GM18873 (cell line): ENCODE measurements at regions not wholly inside any gene's neighbourhood (a gene's known extent, or its start where the extent isn't known, plus 50 kb on each side); places are given as distances from the start of the nearest gene placed in this dataset.
A peak's percentile ranks its signal among the peaks of the same experiment; 100 is the strongest.
"Not testable (repeated sequence)": the region's sequence is repeated elsewhere in the genome, so short reads cannot be mapped to it uniquely, and the experiment has no call there.

Experiments used
- ATAC-seq: cut with Tn5 transposase; IDR thresholded peaks from one replicate; pipeline ENCODE4 v1.9.1; 2021; ENCODE audit warnings: mild to moderate bottlenecking, moderate library complexity, moderate number of reproducible peaks; ENCODE audit not compliant: unreplicated experiment, low FRiP score

DNA sequence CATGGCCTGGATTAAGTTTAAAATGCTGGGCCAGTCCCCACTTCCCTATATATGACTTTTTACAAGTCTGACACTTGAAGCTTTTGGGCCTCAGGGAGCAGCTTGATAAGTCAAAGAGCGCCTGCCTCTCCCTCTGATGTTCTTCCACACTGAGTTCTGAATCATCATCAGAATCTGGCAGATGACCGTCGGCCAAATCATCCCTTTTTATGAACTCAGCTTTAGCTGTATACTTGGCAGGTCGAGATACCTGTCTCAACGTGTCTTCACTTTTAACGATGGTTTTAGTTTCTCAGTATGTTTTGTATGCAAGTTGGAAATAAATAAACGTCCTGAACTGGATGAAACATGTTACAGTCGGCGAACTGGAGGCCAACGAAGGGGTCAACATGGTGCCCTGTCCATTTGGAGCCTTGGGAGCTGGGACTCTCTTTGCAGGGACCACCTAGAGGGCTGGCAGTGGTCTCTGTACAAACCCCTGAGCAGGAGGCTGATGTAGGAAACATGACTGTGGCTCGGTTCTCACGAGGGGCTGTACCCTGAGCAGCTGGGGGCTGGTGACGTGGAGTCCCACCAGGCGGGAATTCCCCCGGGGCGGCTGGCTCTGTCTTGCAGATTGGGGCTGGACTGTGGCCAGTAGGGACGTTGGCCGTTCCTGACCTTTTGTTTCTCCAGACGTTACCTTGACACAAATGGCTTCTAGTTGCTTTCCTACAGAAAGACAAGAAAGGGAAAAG is 192.2 kb upstream of the PRKX start:
- not testable (repeated sequence) for ATAC-seq

GRCh38 chrX:3902222-3902621 is 188.8 kb upstream of the PRKX start:
- not testable (repeated sequence) for ATAC-seq

DNA sequence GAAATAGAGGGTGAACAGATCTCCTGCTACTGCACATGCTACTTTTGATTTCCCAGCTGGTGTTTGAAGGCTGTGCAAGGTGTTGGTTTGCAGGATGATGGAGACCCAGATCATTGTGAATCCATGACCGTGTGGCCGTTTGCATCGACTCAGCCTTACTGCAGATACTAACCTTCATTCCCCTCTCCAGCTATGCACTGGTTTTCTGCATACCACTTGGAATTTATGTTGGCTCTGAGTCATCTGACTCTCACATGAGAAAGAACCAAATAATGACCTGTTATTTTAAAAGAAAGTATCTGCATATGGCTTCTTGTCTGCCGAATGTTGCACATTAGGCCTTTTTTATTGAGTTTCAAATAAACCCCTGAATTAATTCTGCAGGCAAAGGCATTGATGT is 183.3 kb upstream of the PRKX start:
- not testable (repeated sequence) for ATAC-seq

DNA sequence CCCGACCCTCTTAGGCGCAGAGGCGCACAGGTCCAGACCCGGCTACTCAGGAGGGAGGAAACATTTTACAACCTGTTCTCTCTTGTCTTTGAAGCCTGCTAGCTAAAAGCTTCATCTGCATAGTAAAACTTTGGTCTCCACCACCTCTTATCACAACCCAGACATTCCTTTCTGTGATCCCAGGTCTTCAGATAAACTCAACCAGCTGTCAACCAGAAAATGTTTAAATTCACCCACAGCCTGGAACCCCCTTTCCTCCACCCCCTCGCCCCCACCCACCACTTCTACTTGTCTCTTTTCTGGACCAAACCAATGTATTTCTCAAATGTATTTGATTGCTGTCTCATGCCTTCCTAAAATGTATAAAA is 169.1 kb upstream of the PRKX start:
- not testable (repeated sequence) for ATAC-seq

DNA sequence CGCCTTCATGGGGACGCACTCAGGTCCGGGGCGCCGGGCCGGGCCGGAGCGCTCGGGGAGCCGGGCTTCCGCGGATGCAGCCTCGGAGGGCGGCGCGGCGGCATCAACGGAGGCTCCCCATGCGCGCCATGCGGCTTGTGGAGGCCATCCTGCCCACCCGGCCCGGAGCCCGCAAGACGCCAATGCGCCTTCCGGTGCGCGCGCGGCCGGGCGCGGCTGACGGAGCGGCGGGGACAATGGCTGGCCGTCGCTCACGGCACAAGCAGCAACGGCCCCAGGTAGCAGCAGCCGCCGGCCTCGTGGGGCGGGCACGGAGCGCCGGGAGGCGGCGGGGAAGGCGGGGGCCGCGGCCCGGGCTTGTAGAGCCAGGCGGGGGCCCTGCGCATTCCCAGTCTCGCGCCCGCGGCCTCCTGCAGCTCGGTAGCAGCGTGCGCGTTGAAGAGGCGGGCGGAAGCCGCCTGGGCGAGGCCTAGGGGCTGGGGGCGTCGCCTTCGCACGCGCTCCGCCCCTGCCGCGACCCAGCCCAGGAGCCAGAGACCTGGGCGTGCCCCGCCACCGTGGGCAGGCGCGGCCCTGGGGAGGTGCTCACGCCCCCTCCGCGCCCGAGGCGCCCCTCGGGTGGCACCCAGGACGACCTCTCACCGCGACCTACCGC is 168.6 kb upstream of the PRKX start:
- peak; percentile 92 for ATAC-seq

GRCh38 chrX:3881255-3881895 is 167.9 kb upstream of the PRKX start:
- ATAC-seq = not testable (repeated sequence)

DNA sequence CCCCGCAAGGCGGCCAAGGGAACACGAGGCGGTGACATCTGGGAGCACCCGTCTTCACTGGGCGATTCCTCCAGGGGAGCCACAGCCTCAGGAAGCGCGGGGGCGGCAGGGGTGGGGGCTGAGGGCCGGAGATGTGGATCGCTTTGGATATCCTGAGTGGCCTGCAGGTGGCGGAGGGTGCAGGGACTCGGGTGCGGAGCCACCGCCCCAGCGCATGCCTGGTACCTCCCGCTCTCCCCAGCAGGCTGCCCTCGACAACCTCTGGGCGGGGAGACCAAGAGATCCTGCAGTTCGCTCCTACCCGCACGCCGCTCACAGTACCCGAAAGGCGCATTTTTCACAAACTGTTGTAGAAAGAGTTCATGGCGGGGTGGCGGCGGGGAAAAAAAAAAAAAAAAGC is 162.9 kb upstream of the PRKX start:
- ATAC-seq = not testable (repeated sequence)

GRCh38 chrX:3875638-3876037 is 162.2 kb upstream of the PRKX start:
- not testable (repeated sequence) for ATAC-seq

- ATAC-seq = not testable (repeated sequence)
These were observed 158.9 kb upstream of the PRKX start for GRCh38 chrX:3872226-3872879.

DNA sequence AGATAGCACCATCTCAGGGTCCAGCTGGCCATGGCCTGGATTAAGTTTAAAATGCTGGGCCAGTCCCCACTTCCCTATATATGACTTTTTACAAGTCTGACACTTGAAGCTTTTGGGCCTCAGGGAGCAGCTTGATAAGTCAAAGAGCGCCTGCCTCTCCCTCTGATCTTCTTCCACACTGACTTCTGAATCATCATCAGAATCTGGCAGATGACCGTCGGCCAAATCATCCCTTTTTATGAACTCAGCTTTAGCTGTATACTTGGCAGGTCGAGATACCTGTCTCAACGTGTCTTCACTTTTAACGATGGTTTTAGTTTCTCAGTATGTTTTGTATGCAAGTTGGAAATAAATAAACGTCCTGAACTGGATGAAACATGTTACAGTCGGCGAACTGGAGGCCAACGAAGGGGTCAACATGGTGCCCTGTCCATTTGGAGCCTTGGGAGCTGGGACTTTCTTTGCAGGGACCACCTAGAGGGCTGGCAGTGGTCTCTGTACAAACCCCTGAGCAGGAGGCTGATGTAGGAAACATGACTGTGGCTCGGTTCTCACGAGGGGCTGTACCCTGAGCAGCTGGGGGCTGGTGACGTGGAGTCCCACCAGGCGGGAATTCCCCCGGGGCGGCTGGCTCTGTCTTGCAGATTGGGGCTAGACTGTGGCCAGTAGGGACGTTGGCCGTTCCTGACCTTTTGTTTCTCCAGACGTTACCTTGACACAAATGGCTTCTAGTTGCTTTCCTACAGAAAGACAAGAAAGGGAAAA is 153.8 kb upstream of the PRKX start:
- not testable (repeated sequence) for ATAC-seq

DNA sequence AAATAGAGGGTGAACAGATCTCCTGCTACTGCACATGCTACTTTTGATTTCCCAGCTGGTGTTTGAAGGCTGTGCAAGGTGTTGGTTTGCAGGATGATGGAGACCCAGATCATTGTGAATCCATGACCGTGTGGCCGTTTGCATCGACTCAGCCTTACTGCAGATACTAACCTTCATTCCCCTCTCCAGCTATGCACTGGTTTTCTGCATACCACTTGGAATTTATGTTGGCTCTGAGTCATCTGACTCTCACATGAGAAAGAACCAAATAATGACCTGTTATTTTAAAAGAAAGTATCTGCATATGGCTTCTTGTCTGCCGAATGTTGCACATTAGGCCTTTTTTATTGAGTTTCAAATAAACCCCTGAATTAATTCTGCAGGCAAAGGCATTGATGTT is 144.9 kb upstream of the PRKX start:
- ATAC-seq = not testable (repeated sequence)

- peak; percentile 92 for ATAC-seq
These were observed 130.2 kb upstream of the PRKX start for GRCh38 chrX:3843522-3844145.

GRCh38 chrX:3842822-3843521 is 129.5 kb upstream of the PRKX start:
- ATAC-seq = peak; percentile 37

DNA sequence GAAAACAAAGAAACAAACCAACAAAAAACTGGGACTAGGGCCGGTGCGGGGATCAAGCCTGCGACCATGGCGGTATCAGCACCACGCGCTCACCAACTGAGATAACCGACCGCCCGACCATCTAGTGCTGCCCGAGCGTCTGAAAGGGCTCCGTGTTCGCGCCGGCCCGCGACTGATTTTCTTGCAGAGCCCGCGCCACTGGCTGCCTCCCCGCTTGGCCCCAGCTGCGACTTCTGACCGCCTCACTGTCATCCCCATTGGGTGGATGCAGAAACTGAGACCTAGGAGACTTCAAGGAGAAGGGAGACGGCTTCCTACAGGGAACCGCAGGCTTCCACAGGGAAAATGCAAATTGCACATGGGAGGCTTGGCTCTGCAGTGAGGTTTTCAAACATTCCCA is 125.3 kb upstream of the PRKX start:
- ATAC-seq = not testable (repeated sequence)

GRCh38 chrX:3837958-3838643 is 124.7 kb upstream of the PRKX start:
- not testable (repeated sequence) for ATAC-seq

DNA sequence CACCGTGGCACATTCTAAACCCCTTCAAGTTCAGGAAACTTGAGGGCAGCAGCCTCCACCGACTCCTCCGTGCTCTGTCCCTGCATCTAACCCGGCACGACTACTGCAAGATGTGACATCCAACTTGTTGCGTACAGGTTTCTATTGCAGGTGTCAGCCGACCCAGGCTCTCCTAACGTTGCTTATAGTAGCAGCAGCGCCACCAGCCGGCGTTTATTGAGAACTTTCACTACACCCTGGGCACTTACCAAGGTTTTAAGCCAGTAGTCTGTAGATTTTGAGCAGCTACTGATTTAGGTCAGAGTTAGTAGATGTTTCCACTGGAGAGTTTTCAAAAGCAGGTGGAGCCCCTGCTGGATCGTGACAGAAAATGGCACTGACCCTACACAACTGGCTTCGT is 123.8 kb upstream of the PRKX start:
- not testable (repeated sequence) for ATAC-seq

DNA sequence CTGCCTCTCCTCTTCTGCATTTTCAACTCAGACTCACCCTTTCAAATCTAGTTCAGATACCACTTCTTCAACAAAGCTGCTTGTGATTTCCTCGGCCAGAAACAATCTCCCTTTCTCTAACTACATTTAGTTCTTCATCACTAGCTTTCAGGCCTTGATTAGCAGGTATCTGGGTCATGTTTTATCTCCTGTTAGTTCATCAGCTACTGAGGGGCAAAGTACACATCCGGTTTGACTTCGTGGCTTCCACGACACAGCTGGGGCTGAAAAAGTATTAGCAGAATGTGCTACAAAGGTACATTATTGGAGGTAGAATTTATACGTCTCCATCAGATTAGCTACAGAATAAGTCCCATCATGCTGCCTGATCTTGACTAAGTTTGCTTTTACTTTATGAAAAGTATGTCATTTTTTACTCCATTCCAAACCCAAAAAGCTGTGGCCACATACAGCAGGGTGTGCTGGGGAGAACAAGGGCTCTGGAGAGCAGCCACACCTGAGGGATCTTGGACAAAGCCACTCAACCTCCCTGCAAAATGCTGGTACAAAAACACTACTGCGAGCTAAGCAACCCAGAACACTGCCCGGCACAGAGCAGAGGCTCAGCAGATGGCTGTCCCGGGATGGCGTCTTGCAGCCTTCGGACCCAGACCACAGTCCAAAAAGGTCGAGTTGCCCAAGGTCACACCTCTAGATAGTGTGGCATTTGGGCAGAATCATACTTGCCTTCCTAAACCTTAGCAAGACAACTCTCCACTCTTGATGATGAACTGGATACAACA is 120.5 kb upstream of the PRKX start:
- not testable (repeated sequence) for ATAC-seq

DNA sequence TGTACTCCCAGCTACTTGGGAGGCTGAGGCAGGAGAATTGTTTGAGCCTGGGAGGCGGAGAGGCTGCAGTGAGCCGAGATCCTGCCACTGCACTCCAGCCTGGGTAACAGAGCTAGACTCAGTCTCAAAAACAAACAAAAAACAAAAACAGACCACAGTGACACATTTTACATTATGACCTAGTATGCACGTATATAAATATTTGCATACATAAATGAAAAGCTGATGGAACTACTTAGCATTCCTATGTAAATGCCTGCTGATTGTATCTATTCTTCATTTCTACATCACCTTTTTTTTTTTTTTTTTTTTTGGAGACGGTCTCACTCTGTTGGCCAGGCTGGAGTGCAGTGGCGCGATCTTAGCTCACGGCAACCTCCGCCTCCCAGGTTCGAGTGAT is 116.6 kb upstream of the PRKX start:
- ATAC-seq = not testable (repeated sequence)
